A673 (cell line): ENCODE measurements at regions not wholly inside any gene's neighbourhood (a gene's known extent, or its start where the extent isn't known, plus 50 kb on each side); places are given as distances from the start of the nearest gene placed in this dataset.

Experiments used
- BruUV-seq: library from RNA; stranded (reverse); fragments of 400-500 nt; replicated peaks from 2 replicates; lab custom pipeline; 2021; lab: Mats Ljungman, UMichigan
- CTCF ChIA-PET: fragments of 300-600 bp; sonication (Branson Sonifier 250); formaldehyde crosslinking; loops from one replicate; lab custom pipeline; 2022; ENCODE audit warnings: antibody characterized with exemption; lab: Charles Lee
- POLR2A ChIA-PET: fragments of 300-600 bp; sonication (Branson Sonifier 250); formaldehyde crosslinking; loops from one replicate; lab custom pipeline; 2022; ENCODE audit warnings: antibody characterized with exemption; ENCODE audit not compliant: low non-redundant PET; lab: Charles Lee
- DNase-seq: peaks from one replicate; pipeline ENCODE4 v3.0.0-alpha.2; 2015; ENCODE audit warnings: low spot score
- H3K27ac ChIP-seq: fragments of 200-600 bp; sonication (generic); 2 replicates; pipeline ENCODE4 v1.5.1; 2016; ENCODE audit warnings: mixed run types, low read depth, mild to moderate bottlenecking, mixed read lengths, antibody characterized with exemption, low read length; ENCODE audit not compliant: poor library complexity, severe bottlenecking
- H3K27me3 ChIP-seq: fragments of 200-600 bp; sonication (generic); replicated peaks from 2 replicates; pipeline ENCODE4 v1.6.1; 2017; ENCODE audit warnings: mixed run types, low read depth, mild to moderate bottlenecking, mixed read lengths, antibody characterized with exemption, low read length; ENCODE audit not compliant: insufficient read depth, poor library complexity
- H3K36me3 ChIP-seq: fragments of 200-600 bp; sonication (generic); 2 replicates; pipeline ENCODE4 v1.6.1; 2016; ENCODE audit warnings: mixed run types, mild to moderate bottlenecking, mixed read lengths, antibody characterized with exemption, low read length; ENCODE audit not compliant: insufficient read depth, poor library complexity, severe bottlenecking
- H3K4me1 ChIP-seq: fragments of 200-600 bp; sonication (generic); 2 replicates; pipeline ENCODE4 v1.6.1; 2017; ENCODE audit warnings: mixed run types, mild to moderate bottlenecking, mixed read lengths, antibody characterized with exemption, low read length; ENCODE audit not compliant: insufficient read depth, poor library complexity, severe bottlenecking
- H3K4me3 ChIP-seq: fragments of 200-600 bp; sonication (generic); 2 replicates; pipeline ENCODE4 v1.5.1; 2016; ENCODE audit warnings: low read depth, mixed run types, mild to moderate bottlenecking, mixed read lengths, low read length; ENCODE audit not compliant: poor library complexity, severe bottlenecking
- H3K9me3 ChIP-seq: fragments of 200-600 bp; sonication (generic); 2 replicates; pipeline ENCODE4 v1.6.1; 2016; ENCODE audit warnings: mixed run types, low read depth, mild to moderate bottlenecking, mixed read lengths, antibody characterized with exemption, low read length; ENCODE audit not compliant: poor library complexity, severe bottlenecking
- EZH2 ChIP-seq: fragments of 200-600 bp; sonication (generic); IDR thresholded peaks from 2 replicates; pipeline ENCODE4 v1.6.1; 2017; ENCODE audit warnings: borderline replicate concordance, low read depth, mild to moderate bottlenecking, mixed read lengths, antibody characterized with exemption, low read length; ENCODE audit not compliant: poor library complexity, severe bottlenecking
- intact Hi-C: fragments of 100-400 bp; cut with micrococcal nuclease; formaldehyde crosslinking; loops from one replicate; pipeline ENCODE4 v1.10.0; 2022; ENCODE audit not compliant: unreplicated experiment
- TF ChIP-seq, protein P1 (sequence below): fragments of 300-800, 200-600 bp; sonication (generic); conservative IDR thresholded peaks from 2 replicates; pipeline ENCODE4 v1.5.1; 2017; ENCODE audit warnings: low read depth, mild to moderate bottlenecking, antibody characterized with exemption, low read length, moderate library complexity, mixed read lengths

DNA sequence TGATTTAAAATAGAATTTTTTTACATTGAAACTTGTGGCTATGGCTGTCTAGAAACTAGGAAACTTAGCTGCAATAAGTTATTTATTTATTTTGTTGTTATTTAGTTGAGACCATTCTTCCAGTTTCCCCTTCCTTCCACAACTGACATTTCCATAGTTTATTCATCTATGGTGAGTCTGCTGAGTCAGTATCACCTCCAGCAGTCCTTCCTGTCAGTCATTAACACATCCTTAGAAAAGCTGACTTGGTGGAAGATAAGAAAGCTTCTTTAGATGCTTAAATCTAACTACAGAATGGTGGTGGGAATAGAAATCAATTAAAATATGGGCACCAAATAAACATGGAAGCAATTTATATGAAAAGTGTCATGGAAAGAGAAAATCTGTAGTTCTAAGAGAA is 714.0 kb downstream of the RWDD3 start:
- CTCF ChIA-PET: no interaction called here
- POLR2A ChIA-PET: no interaction called here
- BruUV-seq: no TSS peak

DNA sequence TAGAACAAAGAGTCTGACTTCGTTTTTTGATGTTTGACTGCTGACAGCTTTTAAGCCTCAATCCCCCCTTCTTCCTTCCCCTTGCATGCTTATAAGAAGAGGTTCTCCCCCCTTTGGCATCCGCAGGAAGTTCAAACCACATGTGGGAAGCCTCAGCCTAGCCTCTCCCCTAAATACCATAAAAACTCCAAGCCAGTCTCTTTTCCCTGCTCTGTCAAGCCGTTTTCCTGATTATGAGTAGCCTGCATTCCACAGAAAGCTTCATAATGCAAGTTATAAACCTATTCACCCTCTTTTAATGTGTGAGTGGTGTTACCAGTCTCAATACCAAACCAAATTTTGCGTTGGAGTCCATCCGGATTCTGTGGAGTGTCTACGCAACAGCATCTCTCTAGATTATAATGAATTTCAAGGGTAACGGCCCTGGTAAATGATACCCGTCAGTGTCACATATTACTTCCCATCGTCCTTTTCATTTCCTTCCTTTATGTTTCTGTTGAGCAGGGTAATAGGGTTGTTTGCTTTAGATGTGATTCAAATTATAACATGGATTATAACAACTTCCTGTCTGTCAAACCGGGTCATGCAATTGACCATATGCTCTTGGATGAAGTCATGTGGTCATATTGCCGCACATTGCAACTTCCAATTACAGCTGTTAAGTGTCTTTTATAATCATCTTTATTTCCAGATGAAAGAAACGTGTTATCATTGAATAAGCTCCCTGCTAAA is 717.5 kb downstream of the RWDD3 start:
- intact Hi-C loops: loop anchor here (10.0 kb wide), 1 partner anchor 893 kb away; no protein-coding TSS in a partner anchor
- POLR2A ChIA-PET: no interaction called here
- no TSS peak for BruUV-seq

More for the DNA sequence above, 714.0 kb downstream of the RWDD3 start:
- Histone ChIP-seq H3K9me3 (no peaks in the 10 kb centered on the region), H3K27ac (no peak overlapping the region), H3K27me3 (no peaks in the 10 kb centered on the region), H3K4me1 (no peaks in the 10 kb centered on the region), H3K4me3 (no peak overlapping the region), H3K36me3 (no peaks in the 10 kb centered on the region)
- TF ChIP-seq EZH2: no peak
- TF ChIP-seq, protein P1, sequence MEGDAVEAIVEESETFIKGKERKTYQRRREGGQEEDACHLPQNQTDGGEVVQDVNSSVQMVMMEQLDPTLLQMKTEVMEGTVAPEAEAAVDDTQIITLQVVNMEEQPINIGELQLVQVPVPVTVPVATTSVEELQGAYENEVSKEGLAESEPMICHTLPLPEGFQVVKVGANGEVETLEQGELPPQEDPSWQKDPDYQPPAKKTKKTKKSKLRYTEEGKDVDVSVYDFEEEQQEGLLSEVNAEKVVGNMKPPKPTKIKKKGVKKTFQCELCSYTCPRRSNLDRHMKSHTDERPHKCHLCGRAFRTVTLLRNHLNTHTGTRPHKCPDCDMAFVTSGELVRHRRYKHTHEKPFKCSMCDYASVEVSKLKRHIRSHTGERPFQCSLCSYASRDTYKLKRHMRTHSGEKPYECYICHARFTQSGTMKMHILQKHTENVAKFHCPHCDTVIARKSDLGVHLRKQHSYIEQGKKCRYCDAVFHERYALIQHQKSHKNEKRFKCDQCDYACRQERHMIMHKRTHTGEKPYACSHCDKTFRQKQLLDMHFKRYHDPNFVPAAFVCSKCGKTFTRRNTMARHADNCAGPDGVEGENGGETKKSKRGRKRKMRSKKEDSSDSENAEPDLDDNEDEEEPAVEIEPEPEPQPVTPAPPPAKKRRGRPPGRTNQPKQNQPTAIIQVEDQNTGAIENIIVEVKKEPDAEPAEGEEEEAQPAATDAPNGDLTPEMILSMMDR: no peak
- DNase-seq: no peak
- intact Hi-C loops: no loop called here

DNA sequence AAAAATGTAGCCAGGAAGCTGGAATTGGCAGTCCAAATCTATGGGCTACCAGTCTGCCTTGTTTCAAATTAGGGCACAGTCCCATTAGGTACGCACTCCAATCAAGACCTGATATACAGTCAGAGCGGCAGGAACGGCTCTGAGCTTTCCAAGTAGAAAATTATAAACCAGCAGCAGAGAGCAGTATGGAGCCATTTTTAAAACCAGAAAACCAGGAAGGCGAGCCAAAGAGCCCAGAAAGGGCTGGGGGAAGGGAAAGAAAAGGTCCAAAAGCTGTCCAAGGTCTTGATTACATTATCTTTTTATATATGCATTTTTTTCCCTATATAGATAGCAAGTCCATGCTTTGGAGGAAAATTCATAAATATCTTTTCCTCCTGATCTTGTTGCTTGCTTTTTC is 719.0 kb downstream of the RWDD3 start:
- H3K27me3 ChIP-seq: no peaks in the 10 kb centered on the region
- TF ChIP-seq, protein P1: peak; percentile 38; the same call in 1 of the 2 replicates
- no peak for TF ChIP-seq EZH2
- no peaks in the 10 kb centered on the region for H3K9me3 ChIP-seq
- no peak overlapping the region for H3K27ac ChIP-seq
- peak; percentile 50 for DNase-seq
- H3K36me3 ChIP-seq: no peaks in the 10 kb centered on the region
- ChIA-PET POLR2A (interaction anchor here (0.7 kb wide), 1 partner anchor 947 kb away, joined by 3 read pairs; no protein-coding TSS in a partner anchor), CTCF (interaction anchor here (0.6 to 0.7 kb wide), 2 partner anchors 1049 to 1374 kb away, joined by 3 to 5 read pairs; no protein-coding TSS in a partner anchor)
- BruUV-seq: no TSS peak
- intact Hi-C loops: loop anchor here (10.0 kb wide), 1 partner anchor 892 kb away; no protein-coding TSS in a partner anchor
- H3K4me3 ChIP-seq: no peak overlapping the region
- no peaks in the 10 kb centered on the region for H3K4me1 ChIP-seq

More for the DNA sequence above, 717.5 kb downstream of the RWDD3 start:
- TF ChIP-seq, protein P1: no peak
- TF ChIP-seq EZH2: no peak
- Histone ChIP-seq H3K4me1 (no peaks in the 10 kb centered on the region), H3K27me3 (no peaks in the 10 kb centered on the region), H3K27ac (no peak overlapping the region), H3K36me3 (no peaks in the 10 kb centered on the region), H3K4me3 (no peak overlapping the region), H3K9me3 (no peaks in the 10 kb centered on the region)
- CTCF ChIA-PET: no interaction called here
- DNase-seq: no peak
